ENCODE measurements at regions not wholly inside any gene's neighbourhood (a gene's known extent, or its start where the extent isn't known, plus 50 kb on each side); places are given as distances from the start of the nearest gene placed in this dataset.

DNA sequence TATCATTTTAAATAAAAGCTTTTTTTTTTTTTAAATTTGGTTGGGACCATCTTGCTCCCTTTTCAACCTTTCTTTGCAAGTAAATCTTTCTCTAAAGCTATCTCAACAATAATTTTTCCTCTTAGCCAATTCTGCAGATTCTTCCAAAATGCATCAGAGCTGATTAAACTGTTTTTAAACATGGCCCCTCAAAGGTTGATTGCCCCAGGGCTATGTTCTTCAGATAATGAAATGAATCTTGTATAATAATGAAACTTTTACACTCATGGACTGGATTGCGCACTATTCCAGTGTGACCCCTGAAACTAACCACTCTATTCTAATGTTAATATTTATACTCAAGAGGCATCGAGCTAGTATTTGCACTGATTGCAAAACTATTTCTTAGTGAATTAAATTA, 222.8 kb upstream of the PRDM9 start:
- TF ChIP-seq CTCF (IDR thresholded peaks at IDR 0.05; ENCODE audit: poor library complexity) (no peak), EZH2 (IDR thresholded peaks at IDR 0.05; ENCODE audit: borderline replicate concordance) (no peak)

Measured in hepatocyte (in vitro differentiated cells).